Motor neuron (in vitro differentiated cells): ENCODE measurements at regions not wholly inside any gene's neighbourhood (a gene's known extent, or its start where the extent isn't known, plus 50 kb on each side); places are given as distances from the start of the nearest gene placed in this dataset.

Experiments
- ATAC-seq, 8 experiments: fragments of 200-7000 bp; cut with Tn5 transposase; replicated peaks in 6 of 8; 2 replicates each; pipeline ENCODE4 v1.8.0; 2021; ENCODE audit warnings: mild to moderate bottlenecking in 8 of 8, moderate library complexity in 8 of 8
- H3K27ac ChIP-seq, 2 donors: fragments of 250-450 bp; sonication (Bioruptor Pico); 2 replicates each; pipeline ENCODE4 v1.9.0; 2021; ENCODE audit warnings: antibody characterized with exemption in 2 of 2, mild to moderate bottlenecking in 2 of 2, moderate library complexity in 1 of 2
- H3K4me1 ChIP-seq, 2 donors: fragments of 250-450 bp; sonication (Bioruptor Pico); replicated peaks in 1 of 2; 2 replicates each; pipeline ENCODE4 v1.6.1; 2021; ENCODE audit warnings: antibody characterized with exemption in 2 of 2, mild to moderate bottlenecking in 2 of 2, moderate library complexity in 1 of 2
- H3K4me3 ChIP-seq, 5 donors: fragments of 250-450 bp; sonication (Bioruptor Pico); 2 replicates each; pipeline ENCODE4 v1.9.0; 2021; ENCODE audit warnings: antibody characterized with exemption in 5 of 5, mild to moderate bottlenecking in 5 of 5, moderate library complexity in 4 of 5
- WGBS, 10 experiments: fragments of 450-650 bp; shearing (Covaris generic); methylation state at CpG; one replicate each; pipeline ENCODE4 v1.0.0; 2022; 5-methylcytosine and 5-hydroxymethylcytosine counted together
- in situ Hi-C, 9 experiments: fragments of 400-800 bp; cut with MboI; loops; one replicate each; pipeline ENCODE4 v1.15.0; 2021; ENCODE audit warnings: low sequenced_read_pairs in 9 of 9, low pct_unique_long_range_greater_than_20kb in 2 of 9; ENCODE audit not compliant: unreplicated experiment in 9 of 9

DNA sequence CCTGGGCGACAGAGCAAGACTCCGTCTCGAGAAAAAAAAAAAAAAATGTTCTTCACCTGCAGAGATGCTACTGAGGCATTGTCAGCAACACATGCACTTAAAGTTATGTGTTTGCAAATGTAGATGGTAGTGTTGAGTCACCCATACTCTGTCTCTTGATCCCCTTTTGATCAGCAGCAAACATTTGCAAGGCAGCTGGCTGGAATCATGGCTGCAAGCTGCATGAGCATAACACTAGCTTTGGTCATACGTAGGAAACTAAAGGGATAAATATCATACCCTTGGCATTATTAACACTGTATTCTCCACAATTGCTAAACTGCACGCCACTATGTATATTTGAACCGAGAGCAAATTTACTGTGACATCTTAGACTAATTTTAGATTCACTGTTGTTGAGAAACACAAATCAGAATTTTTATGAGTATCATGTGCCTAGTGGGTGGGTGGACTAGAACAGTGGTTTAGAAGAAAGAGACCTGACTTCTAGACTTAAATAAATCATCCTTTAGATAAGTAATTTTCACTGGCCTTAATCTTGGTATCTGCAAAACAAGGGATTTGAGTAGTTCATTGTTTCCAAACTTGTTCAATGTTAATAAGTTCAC lies 229.3 kb upstream of the MEOX2 start:
- Histone ChIP-seq H3K27ac (no peak overlapping the region), H3K4me1 (no peaks in the 10 kb centered on the region), H3K4me3 (no peak overlapping the region)
- peak in 3 of 8 experiments; percentile 18 to 97 (median 95) for ATAC-seq
- 28 to 93% (median 80%) methylated on average over 1 to 6 of the region's 6 CpGs; no CpG with 5 or more reads in 1 of the 10 experiments for WGBS, 10 experiments
- in situ Hi-C loops: no loop called here

DNA sequence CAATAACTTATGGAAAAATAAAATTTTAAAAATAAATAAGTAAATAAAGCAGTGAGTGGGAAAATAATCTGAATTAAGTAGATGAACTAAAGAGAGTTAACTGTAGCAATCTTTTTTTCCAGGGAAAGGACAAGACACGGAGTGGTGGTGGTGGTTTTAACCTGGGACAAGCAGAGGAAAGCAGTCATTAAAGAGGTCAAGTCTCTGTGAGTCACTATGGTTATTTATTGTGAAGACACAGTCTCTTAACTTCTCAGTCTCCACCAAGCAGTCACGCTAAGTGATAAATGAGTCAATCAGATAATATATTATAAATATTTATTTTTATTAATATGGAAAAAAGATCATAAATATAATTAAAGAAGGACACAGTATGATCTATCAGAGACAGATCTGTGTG lies 228.1 kb upstream of the MEOX2 start:
- WGBS, 10 experiments: 66 to 100% (median 95%) methylated on average over 1 to 2 of the region's 2 CpGs; no CpG with 5 or more reads in 2 of the 10 experiments
- in situ Hi-C loops: no loop called here
- ATAC-seq: no peak

DNA sequence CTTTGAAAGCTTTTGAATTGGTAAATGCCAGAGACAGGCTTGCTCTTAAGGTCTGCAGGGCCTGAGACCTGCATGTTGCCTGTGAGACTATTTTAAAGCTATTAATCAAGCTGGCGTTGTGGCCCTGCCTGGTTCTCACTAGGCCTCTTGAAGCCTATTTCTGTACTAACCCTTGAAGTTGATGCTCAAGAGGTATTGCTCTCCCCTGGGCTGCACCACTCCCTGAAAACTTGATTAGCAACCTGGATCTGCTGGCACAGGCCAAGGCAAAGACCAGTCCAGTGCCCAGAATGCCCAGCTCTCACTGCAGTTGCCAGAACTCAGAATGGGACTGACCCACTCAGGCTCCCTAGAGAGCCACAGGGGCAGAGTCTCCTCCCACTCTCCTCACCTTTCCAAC lies 220.0 kb upstream of the MEOX2 start:
- Histone ChIP-seq H3K4me3 (no peak overlapping the region), H3K4me1 (no peaks in the 10 kb centered on the region), H3K27ac (no peak overlapping the region)
- in situ Hi-C loops: no loop called here
- 50 to 100% (median 75%) methylated on average over 1 of the region's 1 CpG; no CpG with 5 or more reads in 6 of the 10 experiments for WGBS, 10 experiments
- no peak for ATAC-seq

More for the DNA sequence above, 228.1 kb upstream of the MEOX2 start:
- no peaks in the 10 kb centered on the region for H3K4me1 ChIP-seq
- H3K4me3 ChIP-seq: no peak overlapping the region
- no peak overlapping the region for H3K27ac ChIP-seq

DNA sequence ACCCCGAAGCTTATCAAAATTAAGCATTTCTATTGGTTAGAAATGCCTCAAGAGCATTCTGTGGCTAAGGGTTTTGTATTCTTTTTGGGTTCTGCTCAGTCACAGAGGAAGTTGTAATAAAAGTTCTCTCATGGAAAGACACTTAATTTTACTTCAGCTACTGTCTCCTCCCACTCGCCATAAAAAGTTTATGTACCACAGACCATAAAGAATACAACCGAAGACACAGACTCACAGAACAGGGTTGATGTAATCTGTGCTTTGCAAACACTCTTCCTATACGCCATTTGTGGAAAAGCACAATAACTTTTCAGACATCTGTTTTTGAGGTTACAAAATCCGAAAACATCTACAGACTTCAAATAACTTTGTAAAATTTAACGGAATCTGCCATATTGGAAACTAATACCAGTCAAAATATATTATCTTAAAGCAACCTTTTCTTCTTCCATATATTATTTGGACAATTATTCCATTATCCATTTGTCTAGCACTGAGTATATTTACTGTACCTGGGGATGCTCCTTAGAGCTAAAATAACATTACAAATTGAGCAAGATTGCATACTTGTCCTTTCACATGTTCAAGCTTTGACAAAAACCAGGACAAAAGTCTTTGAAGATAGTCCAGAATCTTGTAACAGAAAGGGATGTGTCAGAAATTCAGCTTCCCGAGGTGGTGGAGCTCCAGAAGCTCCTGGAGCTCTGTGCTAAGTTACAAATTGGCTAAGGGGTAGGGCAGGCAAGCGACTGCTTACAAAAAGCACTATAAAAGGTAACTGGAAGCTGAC lies 219.0 kb upstream of the MEOX2 start:
- Histone ChIP-seq H3K4me1 (no peaks in the 10 kb centered on the region), H3K27ac (no peak overlapping the region), H3K4me3 (no peak overlapping the region)
- WGBS, 10 experiments: 77 to 100% (median 87%) methylated on average over 3 to 8 of the region's 8 CpGs; no CpG with 5 or more reads in 1 of the 10 experiments
- in situ Hi-C loops: no loop called here
- ATAC-seq: no peak

DNA sequence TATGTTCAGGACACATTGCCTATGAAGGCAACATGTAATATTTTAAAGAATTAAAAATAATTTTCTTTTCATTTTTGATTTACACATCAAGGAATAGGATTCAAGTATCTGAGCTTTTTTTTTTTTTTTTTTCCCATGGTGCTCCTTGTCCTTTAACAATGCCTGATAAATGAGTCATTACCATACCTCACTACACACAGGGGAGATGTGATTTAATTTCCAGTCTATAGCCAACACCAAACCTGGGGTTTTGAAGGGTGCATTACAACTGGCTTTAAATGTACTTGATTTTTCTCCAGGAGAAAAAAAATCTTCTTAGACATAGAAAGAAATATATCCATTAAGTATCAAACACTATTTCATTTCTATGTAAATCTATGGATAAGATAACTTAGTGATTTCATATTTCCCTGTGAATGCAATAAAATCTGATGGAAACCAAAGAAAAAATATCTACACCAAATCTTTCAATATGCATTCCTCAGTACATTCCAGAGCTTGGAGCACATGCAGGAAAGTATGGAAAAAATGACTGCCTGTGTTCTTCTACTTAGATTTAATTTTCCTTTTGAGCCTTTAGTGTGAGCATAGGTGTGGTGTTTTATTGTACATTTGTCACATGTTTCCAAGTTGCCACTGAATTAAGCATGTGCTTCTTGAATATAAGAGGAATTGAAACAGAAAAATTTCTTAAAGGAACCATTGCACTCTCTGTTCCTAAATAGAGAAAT lies 204.8 kb upstream of the MEOX2 start:
- in situ Hi-C loops: no loop called here
- Histone ChIP-seq H3K4me3 (no peak overlapping the region), H3K4me1 (no peaks in the 10 kb centered on the region), H3K27ac (no peak overlapping the region)
- ATAC-seq: peak in 3 of 8 experiments; percentile 22 to 50 (median 23)

DNA sequence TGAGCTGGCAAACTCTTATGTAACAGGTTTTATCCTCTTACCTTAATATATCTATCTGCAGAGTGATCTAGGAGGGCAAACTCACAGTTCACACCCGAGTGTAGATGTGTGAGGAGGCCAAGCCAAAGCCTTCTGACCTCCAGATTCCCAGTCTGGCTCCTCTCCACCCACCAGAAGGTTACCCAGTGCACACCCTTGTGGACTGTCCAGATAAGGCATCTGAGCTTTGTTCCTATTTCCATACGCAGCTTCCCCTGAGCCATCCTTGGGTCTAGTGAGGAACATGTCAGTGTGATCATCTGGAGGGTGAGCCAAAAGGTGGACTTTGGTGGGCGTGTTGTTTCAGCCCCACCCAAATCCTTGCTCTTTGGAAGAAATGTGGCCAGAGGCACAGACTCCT lies 203.0 kb upstream of the MEOX2 start:
- ATAC-seq: peak in 3 of 8 experiments; percentile 78 to 94 (median 79)
- in situ Hi-C loops: no loop called here
- H3K4me1 ChIP-seq: no peaks in the 10 kb centered on the region
- WGBS, 10 experiments: 13 to 100% (median 80%) methylated on average over 1 of the region's 3 CpGs; no CpG with 5 or more reads in 5 of the 10 experiments
- H3K27ac ChIP-seq: no peak overlapping the region
- H3K4me3 ChIP-seq: no peak overlapping the region

DNA sequence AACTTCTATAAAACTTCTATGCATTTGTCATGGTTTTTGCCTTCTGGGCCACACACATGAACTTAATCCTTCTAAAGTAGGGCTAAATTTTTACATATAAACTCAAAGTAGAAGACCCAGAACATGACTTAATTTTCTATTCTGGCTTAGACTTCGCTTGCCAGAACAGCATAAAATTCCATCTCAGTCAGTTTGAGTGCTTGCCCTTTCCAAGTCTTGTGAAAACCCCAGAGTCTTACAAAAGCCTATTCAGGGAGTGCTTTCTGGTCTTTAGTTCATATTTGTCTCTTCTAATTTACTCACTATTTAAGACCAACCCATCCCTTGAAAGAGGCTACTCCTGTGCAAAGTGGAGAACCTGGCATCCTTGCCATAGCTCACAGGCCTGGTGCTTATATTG lies 201.6 kb upstream of the MEOX2 start:
- no peak overlapping the region for H3K27ac ChIP-seq
- H3K4me3 ChIP-seq: no peak overlapping the region
- 57 to 100% (median 85%) methylated on average over 1 of the region's 1 CpG; no CpG with 5 or more reads in 4 of the 10 experiments for WGBS, 10 experiments
- no peaks in the 10 kb centered on the region for H3K4me1 ChIP-seq
- no peak for ATAC-seq
- in situ Hi-C loops: no loop called here

DNA sequence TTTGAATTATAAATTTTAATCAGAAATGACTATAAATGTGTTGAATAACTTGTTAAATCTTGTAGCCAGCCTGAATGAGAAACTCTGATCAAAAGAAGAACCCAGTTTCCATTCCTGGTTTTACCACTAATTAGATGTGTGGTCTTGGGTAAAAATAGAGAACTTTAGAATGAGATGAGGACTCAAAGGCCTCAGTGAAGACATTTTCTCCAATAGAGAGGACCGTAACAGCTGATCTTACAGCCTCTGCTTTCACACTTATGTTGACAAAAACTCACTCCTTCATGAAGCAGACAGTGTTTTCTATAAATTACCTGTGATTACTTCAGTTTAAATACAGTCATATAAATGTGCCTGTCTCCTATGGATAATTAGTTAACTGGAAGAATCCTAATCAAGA lies 200.1 kb upstream of the MEOX2 start:
- Histone ChIP-seq H3K4me1 (no peaks in the 10 kb centered on the region), H3K27ac (no peak overlapping the region), H3K4me3 (no peak overlapping the region)
- no peak for ATAC-seq
- in situ Hi-C loops: no loop called here
- 90 to 100% (median 100%) methylated on average over 1 of the region's 1 CpG; no CpG with 5 or more reads in 6 of the 10 experiments for WGBS, 10 experiments

DNA sequence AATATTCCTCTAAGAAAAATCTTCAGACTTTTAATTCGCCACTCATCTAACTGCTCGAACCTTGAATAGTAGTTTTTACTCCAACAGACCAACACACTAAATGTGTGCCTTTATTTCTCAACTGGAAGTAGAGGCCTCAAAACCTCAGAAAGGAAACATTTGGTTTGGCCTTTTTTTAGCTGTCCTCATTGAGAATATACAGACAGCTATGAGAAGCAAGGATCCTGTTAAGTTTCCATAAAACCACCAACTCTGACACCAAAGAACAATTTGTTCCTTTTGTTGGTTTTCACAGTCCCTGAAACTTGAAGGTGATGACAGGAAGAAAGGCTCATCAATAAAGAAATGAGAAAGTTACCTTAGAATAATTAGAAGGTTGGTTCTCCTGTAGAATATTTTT lies 199.2 kb upstream of the MEOX2 start:
- no peak for ATAC-seq
- WGBS, 10 experiments: 80 to 100% (median 89%) methylated on average over 1 to 2 of the region's 2 CpGs
- Histone ChIP-seq H3K4me3 (no peak overlapping the region), H3K27ac (no peak overlapping the region), H3K4me1 (no peaks in the 10 kb centered on the region)
- in situ Hi-C loops: no loop called here

DNA sequence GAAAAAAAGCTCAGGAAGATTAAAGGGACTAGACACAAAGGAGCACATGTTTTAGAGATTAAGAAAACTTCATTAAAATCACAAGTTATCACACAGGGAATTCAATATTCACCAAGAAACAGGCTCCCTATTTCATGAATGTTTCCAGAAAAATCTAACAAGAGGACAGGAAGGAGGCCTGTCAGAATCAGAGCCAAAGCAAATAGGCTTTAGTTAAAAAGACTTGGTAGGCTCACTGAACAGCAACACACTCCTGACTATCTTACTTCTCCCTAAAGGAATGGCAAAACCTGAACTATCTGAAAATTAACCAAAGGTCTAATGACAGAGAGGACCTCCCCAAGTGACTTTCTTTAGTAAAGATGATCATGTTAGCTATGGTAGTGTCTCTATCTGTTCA lies 188.3 kb upstream of the MEOX2 start:
- no peaks in the 10 kb centered on the region for H3K4me1 ChIP-seq
- in situ Hi-C loops: no loop called here
- ATAC-seq: no peak
- H3K27ac ChIP-seq: no peak overlapping the region
- no peak overlapping the region for H3K4me3 ChIP-seq

DNA sequence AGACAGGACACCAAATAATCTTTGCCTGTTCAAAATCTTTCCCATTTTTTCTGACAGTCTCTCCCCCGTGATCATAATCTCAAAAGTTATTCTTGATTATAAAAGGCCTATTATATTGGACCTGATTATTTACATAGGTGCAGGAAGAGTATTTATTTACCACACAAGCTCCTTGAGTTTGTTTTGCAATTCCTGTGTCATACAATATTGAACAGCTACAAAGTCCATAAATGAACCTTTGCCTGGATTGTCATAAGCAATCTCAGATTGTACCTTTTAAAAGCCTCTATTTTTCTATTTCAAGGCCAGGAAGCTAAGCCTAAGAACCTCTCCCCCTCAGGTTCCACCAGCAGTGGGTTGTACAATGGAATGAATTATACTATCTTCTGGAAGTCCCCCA lies 183.9 kb upstream of the MEOX2 start:
- WGBS, 10 experiments: 50 to 100% (median 92%) methylated on average over 1 of the region's 1 CpG; no CpG with 5 or more reads in 1 of the 10 experiments
- no peak overlapping the region for H3K27ac ChIP-seq
- H3K4me3 ChIP-seq: no peak overlapping the region
- no peaks in the 10 kb centered on the region for H3K4me1 ChIP-seq
- in situ Hi-C loops: no loop called here
- ATAC-seq: no peak

DNA sequence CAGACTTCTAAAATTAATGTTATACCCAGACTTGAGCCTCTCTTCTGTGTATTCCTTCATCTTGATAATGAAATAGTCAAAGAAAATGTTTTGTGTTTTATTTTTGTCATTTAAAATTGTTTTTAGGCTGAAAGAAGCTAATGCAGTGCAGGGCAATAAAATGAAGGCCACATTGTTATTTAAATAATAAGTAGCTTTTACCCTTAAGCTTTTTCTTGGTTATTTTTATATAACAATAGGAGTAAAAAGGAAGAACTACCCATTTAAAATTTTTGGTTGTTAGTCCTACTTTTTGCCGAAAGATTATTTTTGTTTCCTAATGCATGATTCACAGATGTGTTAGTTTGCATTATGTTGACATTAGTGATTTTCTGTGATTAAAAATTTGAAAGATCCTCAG lies 181.0 kb upstream of the MEOX2 start:
- Histone ChIP-seq H3K4me3 (no peak overlapping the region), H3K4me1 (no peaks in the 10 kb centered on the region), H3K27ac (no peak overlapping the region)
- 20 to 100% (median 56%) methylated on average over 1 of the region's 1 CpG; no CpG with 5 or more reads in 2 of the 10 experiments for WGBS, 10 experiments
- in situ Hi-C loops: no loop called here
- no peak for ATAC-seq

DNA sequence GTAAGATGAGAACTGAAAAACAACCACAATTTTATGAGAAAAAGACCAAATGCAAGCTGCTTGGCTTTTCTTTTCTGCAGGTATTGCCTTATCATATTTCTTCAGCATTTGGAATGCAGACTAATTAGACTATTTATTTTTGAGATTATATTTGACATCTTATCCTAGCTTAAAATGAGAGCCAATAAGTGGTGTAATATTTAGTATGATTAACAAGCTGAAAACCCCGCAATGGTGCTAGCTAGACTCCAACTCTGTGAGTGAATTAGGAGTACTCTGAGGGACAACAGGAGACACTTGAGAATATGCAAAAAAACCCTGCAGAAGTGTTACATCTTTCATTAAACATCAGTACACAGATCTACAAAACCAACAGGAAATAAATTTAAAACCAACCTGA lies 180.3 kb upstream of the MEOX2 start:
- 67 to 100% (median 100%) methylated on average over 1 of the region's 1 CpG; no CpG with 5 or more reads in 2 of the 10 experiments for WGBS, 10 experiments
- Histone ChIP-seq H3K27ac (no peak overlapping the region), H3K4me3 (no peak overlapping the region), H3K4me1 (no peaks in the 10 kb centered on the region)
- no peak for ATAC-seq
- in situ Hi-C loops: no loop called here
